GM23248 (cell line): ENCODE measurements at regions not wholly inside any gene's neighbourhood (a gene's known extent, or its start where the extent isn't known, plus 50 kb on each side); places are given as distances from the start of the nearest gene placed in this dataset.

Experiments used
- EZH2 ChIP-seq: fragments of 200-600 bp; sonication (generic); IDR thresholded peaks from 2 replicates; pipeline ENCODE4 v1.6.1; 2018; ENCODE audit warnings: antibody characterized with exemption, mild to moderate bottlenecking; ENCODE audit not compliant: insufficient read depth, poor library complexity, severe bottlenecking
- EZH2phosphoT487 ChIP-seq: fragments of 200-600 bp; sonication (generic); IDR thresholded peaks from 2 replicates; pipeline ENCODE4 v1.6.1; 2018; ENCODE audit warnings: antibody characterized with exemption, moderate library complexity, mild to moderate bottlenecking, low read depth; ENCODE audit not compliant: insufficient read depth

DNA sequence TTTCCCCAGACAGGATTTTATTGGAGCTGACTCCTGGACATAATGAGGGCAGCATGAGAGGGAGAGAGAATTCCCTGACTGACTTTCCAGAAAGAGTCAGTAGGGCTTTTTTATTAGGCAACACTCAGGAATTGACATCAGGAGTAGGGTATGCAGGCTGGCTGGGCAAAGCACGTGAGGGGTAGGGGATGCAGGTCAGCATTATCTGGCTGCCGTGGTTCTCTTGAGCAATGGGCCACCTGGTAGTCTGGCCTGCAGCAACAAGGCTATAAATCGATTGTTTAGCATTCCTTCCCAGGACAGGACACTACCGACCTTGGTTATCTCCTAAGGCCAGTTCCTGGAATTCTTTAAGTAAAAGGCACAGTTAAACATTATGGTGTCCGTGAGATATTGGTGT, 160.8 kb upstream of the AGAP1 start:
- TF ChIP-seq EZH2 (no peak), EZH2phosphoT487 (no peak)
